ENCODE measurements at regions not wholly inside any gene's neighbourhood (a gene's known extent, or its start where the extent isn't known, plus 50 kb on each side); places are given as distances from the start of the nearest gene placed in this dataset.
"Not testable (repeated sequence)": the region's sequence is repeated elsewhere in the genome, so short reads cannot be mapped to it uniquely, and the experiment has no call there.

DNA sequence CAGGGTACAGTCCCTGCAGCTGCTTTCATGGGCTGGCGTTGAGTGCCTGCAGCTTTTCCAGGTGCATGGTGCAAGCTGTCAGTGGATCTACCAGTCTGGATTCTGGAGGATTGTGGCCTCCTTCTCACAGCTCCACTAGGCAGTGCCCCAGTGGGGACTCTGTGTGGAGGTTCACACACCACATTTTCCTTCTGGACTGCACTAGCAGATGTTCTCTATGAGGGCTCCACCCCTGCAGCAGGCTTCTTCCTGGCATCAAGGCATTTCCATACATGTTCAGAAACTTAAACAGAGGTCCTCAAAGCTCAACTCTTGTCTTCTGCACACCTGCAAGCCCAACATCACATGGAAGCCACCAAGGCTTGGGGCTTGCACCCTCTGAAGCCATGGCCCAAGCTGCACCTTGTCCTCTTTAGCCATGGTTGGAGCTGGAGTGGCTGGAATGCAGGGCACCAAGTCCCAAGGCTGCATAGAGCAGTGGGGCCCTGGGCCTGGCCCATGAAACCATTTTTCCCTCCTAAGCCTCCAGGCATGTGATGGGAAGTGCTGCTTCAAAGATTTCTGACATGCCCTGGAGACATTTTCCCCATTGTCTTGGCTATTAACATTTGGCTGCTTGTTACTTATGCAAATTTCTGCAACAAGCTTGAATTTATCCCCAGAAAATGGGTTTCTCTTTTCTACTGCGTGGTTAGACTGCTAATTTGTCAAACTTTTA, 250.2 kb upstream of the COPS8 start:
- no CpG with 5 or more reads among the region's 2 CpGs for WGBS (ENCODE audit: extremely low coverage, insufficient coverage, insufficient read length)
- Histone ChIP-seq H3K4ac (ENCODE audit: low read depth, low read length) (no peak overlapping the region), H3K79me1 (ENCODE audit: low read length) (no peaks in the 10 kb centered on the region), H2AK5ac (ENCODE audit: low read length) (no peak overlapping the region), H2BK120ac (ENCODE audit: insufficient read depth, low read length, poor library complexity) (no peak overlapping the region), H4K91ac (ENCODE audit: low read depth, low read length) (no peak overlapping the region), H3K27ac (ENCODE audit: low read depth, low read length) (no peak overlapping the region), H3K9ac (ENCODE audit: low read length) (no peak overlapping the region), H3K4me1 (ENCODE audit: control insufficient read depth in 1 of 2, insufficient read depth in 2 of 2, low read length in 2 of 2) (no peaks in the 10 kb centered on the region), H2BK5ac (ENCODE audit: low read depth, low read length, poor library complexity) (no peak overlapping the region), H3K4me2 (ENCODE audit: low read length) (no peak overlapping the region), H2BK12ac (ENCODE audit: low read length) (no peak overlapping the region), H3K27me3 (ENCODE audit: insufficient read depth, low read length) (no peaks in the 10 kb centered on the region), H3K36me3 (ENCODE audit: control insufficient read depth in 1 of 2, insufficient read depth in 2 of 2, low read length in 2 of 2) (no peaks in the 10 kb centered on the region), H3K23ac (ENCODE audit: low read length) (no peak overlapping the region), H3K79me2 (ENCODE audit: control insufficient read depth, insufficient read depth, low read length, poor library complexity) (no peaks in the 10 kb centered on the region), H2AFZ (ENCODE audit: insufficient read depth, low read length, poor library complexity) (no peak overlapping the region), H4K12ac (ENCODE audit: low read depth, low read length) (no peak overlapping the region), H4K8ac (ENCODE audit: low read depth, low read length) (no peak overlapping the region), H3K18ac (ENCODE audit: low read length) (no peak overlapping the region), H3K14ac (ENCODE audit: low read length) (no peak overlapping the region), H3K4me3 (ENCODE audit: low read depth, low read length) (no peak overlapping the region), H3K9me3 (ENCODE audit: insufficient read depth, low read depth, low read length) (peaks cover 6% of the 10 kb centered on the region)
- DNase-seq: no peak

GRCh38 chr2:236836028-236836427, 249.7 kb upstream of the COPS8 start:
- DNase-seq: not testable (repeated sequence)

DNA sequence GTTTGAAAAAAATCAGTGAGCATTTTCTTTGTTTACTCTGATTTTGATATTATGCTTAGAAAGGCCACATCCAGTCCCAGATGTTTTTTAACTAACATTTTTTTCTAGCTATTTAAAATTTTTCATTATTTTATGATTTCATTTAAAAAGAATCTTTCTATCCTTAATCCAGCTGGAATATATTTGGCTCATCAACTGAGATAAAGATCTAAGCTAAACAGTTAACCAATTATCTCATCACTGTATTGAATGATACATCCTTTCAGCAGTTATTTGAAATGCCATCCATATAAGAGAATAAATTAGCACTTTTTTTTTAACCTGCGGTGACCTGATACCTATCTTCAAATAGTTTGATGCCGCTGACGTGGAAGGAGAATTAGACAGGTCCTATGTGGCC, 245.5 kb upstream of the COPS8 start:
- Histone ChIP-seq H2AK5ac (ENCODE audit: low read length) (no peak overlapping the region), H3K79me2 (ENCODE audit: control insufficient read depth, insufficient read depth, low read length, poor library complexity) (no peaks in the 10 kb centered on the region), H4K8ac (ENCODE audit: low read depth, low read length) (no peak overlapping the region)

More at GRCh38 chr2:236836028-236836427, 249.7 kb upstream of the COPS8 start:
- not testable (repeated sequence) for H2AFZ ChIP-seq (ENCODE audit: insufficient read depth, low read length, poor library complexity); H3K9ac ChIP-seq (ENCODE audit: low read length); H3K36me3 ChIP-seq (ENCODE audit: control insufficient read depth in 1 of 2, insufficient read depth in 2 of 2, low read length in 2 of 2); H3K4ac ChIP-seq (ENCODE audit: low read depth, low read length); H3K18ac ChIP-seq (ENCODE audit: low read length); H3K79me2 ChIP-seq (ENCODE audit: control insufficient read depth, insufficient read depth, low read length, poor library complexity); H3K79me1 ChIP-seq (ENCODE audit: low read length); H2AK5ac ChIP-seq (ENCODE audit: low read length); H2BK120ac ChIP-seq (ENCODE audit: insufficient read depth, low read length, poor library complexity); H4K91ac ChIP-seq (ENCODE audit: low read depth, low read length); H4K12ac ChIP-seq (ENCODE audit: low read depth, low read length); H3K14ac ChIP-seq (ENCODE audit: low read length); H3K9me3 ChIP-seq (ENCODE audit: insufficient read depth, low read depth, low read length); H3K27ac ChIP-seq (ENCODE audit: low read depth, low read length); H2BK5ac ChIP-seq (ENCODE audit: low read depth, low read length, poor library complexity); H3K4me3 ChIP-seq (ENCODE audit: low read depth, low read length); H4K8ac ChIP-seq (ENCODE audit: low read depth, low read length); H3K23ac ChIP-seq (ENCODE audit: low read length); H3K27me3 ChIP-seq (ENCODE audit: insufficient read depth, low read length); H2BK12ac ChIP-seq (ENCODE audit: low read length); H3K4me2 ChIP-seq (ENCODE audit: low read length); H3K4me1 ChIP-seq (ENCODE audit: control insufficient read depth in 1 of 2, insufficient read depth in 2 of 2, low read length in 2 of 2)
- no CpG with 5 or more reads among the region's 2 CpGs for WGBS (ENCODE audit: extremely low coverage, insufficient coverage, insufficient read length)

GRCh38 chr2:236840857-236841256, 244.8 kb upstream of the COPS8 start:
- no peak overlapping the region for H3K18ac ChIP-seq (ENCODE audit: low read length)
- no peak overlapping the region for H3K27ac ChIP-seq (ENCODE audit: low read depth, low read length)
- no peak overlapping the region for H3K9ac ChIP-seq (ENCODE audit: low read length)
- H4K8ac ChIP-seq (ENCODE audit: low read depth, low read length): no peak overlapping the region
- no peak overlapping the region for H3K4ac ChIP-seq (ENCODE audit: low read depth, low read length)
- H2AFZ ChIP-seq (ENCODE audit: insufficient read depth, low read length, poor library complexity): no peak overlapping the region
- H3K79me1 ChIP-seq (ENCODE audit: low read length): no peaks in the 10 kb centered on the region
- no peak overlapping the region for H2AK5ac ChIP-seq (ENCODE audit: low read length)
- no peak overlapping the region for H2BK12ac ChIP-seq (ENCODE audit: low read length)
- H3K4me3 ChIP-seq (ENCODE audit: low read depth, low read length): no peak overlapping the region
- H3K23ac ChIP-seq (ENCODE audit: low read length): no peak overlapping the region
- H3K79me2 ChIP-seq (ENCODE audit: control insufficient read depth, insufficient read depth, low read length, poor library complexity): no peaks in the 10 kb centered on the region
- no peak overlapping the region for H3K4me2 ChIP-seq (ENCODE audit: low read length)
- no peaks in the 10 kb centered on the region for H3K27me3 ChIP-seq (ENCODE audit: insufficient read depth, low read length)
- H2BK120ac ChIP-seq (ENCODE audit: insufficient read depth, low read length, poor library complexity): no peak overlapping the region
- peaks cover 10% of the 10 kb centered on the region for H3K9me3 ChIP-seq (ENCODE audit: insufficient read depth, low read depth, low read length)
- no peak for DNase-seq
- H2BK5ac ChIP-seq (ENCODE audit: low read depth, low read length, poor library complexity): no peak overlapping the region
- whole genome bisulfite sequencing (ENCODE audit: extremely low coverage, insufficient coverage, insufficient read length): no CpG with 5 or more reads among the region's 7 CpGs
- no peaks in the 10 kb centered on the region for H3K36me3 ChIP-seq (ENCODE audit: control insufficient read depth in 1 of 2, insufficient read depth in 2 of 2, low read length in 2 of 2)
- no peak overlapping the region for H4K91ac ChIP-seq (ENCODE audit: low read depth, low read length)
- H3K4me1 ChIP-seq (ENCODE audit: control insufficient read depth in 1 of 2, insufficient read depth in 2 of 2, low read length in 2 of 2): no peaks in the 10 kb centered on the region
- no peak overlapping the region for H4K12ac ChIP-seq (ENCODE audit: low read depth, low read length)
- no peak overlapping the region for H3K14ac ChIP-seq (ENCODE audit: low read length)

More for the DNA sequence above, 245.5 kb upstream of the COPS8 start:
- peaks cover 9% of the 10 kb centered on the region for H3K9me3 ChIP-seq (ENCODE audit: insufficient read depth, low read depth, low read length)
- no peak overlapping the region for H2BK5ac ChIP-seq (ENCODE audit: low read depth, low read length, poor library complexity)
- no peaks in the 10 kb centered on the region for H3K27me3 ChIP-seq (ENCODE audit: insufficient read depth, low read length)
- H3K18ac ChIP-seq (ENCODE audit: low read length): no peak overlapping the region
- no peak overlapping the region for H2BK120ac ChIP-seq (ENCODE audit: insufficient read depth, low read length, poor library complexity)
- no peak overlapping the region for H4K12ac ChIP-seq (ENCODE audit: low read depth, low read length)
- no peaks in the 10 kb centered on the region for H3K79me1 ChIP-seq (ENCODE audit: low read length)
- H3K36me3 ChIP-seq (ENCODE audit: control insufficient read depth in 1 of 2, insufficient read depth in 2 of 2, low read length in 2 of 2): no peaks in the 10 kb centered on the region
- no peak overlapping the region for H3K4ac ChIP-seq (ENCODE audit: low read depth, low read length)
- H3K23ac ChIP-seq (ENCODE audit: low read length): no peak overlapping the region
- no peak overlapping the region for H3K14ac ChIP-seq (ENCODE audit: low read length)
- H3K4me1 ChIP-seq (ENCODE audit: control insufficient read depth in 1 of 2, insufficient read depth in 2 of 2, low read length in 2 of 2): no peaks in the 10 kb centered on the region
- H3K9ac ChIP-seq (ENCODE audit: low read length): no peak overlapping the region
- no peak overlapping the region for H3K4me2 ChIP-seq (ENCODE audit: low read length)
- WGBS (ENCODE audit: extremely low coverage, insufficient coverage, insufficient read length): no CpG with 5 or more reads among the region's 3 CpGs
- H2AFZ ChIP-seq (ENCODE audit: insufficient read depth, low read length, poor library complexity): no peak overlapping the region
- H4K91ac ChIP-seq (ENCODE audit: low read depth, low read length): no peak overlapping the region
- no peak overlapping the region for H3K27ac ChIP-seq (ENCODE audit: low read depth, low read length)
- DNase-seq: no peak
- no peak overlapping the region for H2BK12ac ChIP-seq (ENCODE audit: low read length)
- H3K4me3 ChIP-seq (ENCODE audit: low read depth, low read length): no peak overlapping the region
